Ectodermal cell (in vitro differentiated cells): ENCODE measurements at regions not wholly inside any gene's neighbourhood (a gene's known extent, or its start where the extent isn't known, plus 50 kb on each side); places are given as distances from the start of the nearest gene placed in this dataset.

ENCODE experiments used
- H3K27ac ChIP-seq: 2 replicates; pipeline ENCODE4 v1.7.0; 2013; ENCODE audit warnings: mild to moderate bottlenecking, low read depth, low read length; ENCODE audit not compliant: insufficient read depth, poor library complexity, severe bottlenecking
- H3K27me3 ChIP-seq: 2 replicates; pipeline ENCODE4 v1.7.0; 2013; ENCODE audit warnings: mild to moderate bottlenecking, low read length; ENCODE audit not compliant: insufficient read depth, control insufficient read depth, poor library complexity, severe bottlenecking
- H3K36me3 ChIP-seq: one replicate; pipeline ENCODE4 v1.7.0; 2013; ENCODE audit warnings: low read length; ENCODE audit not compliant: control insufficient read depth, insufficient read depth
- H3K4me1 ChIP-seq: one replicate; pipeline ENCODE4 v1.7.0; 2013; ENCODE audit warnings: low read length; ENCODE audit not compliant: control insufficient read depth, insufficient read depth
- H3K4me3 ChIP-seq: 2 replicates; pipeline ENCODE4 v1.7.0; 2013; ENCODE audit warnings: low read depth, low read length, control low read depth; ENCODE audit not compliant: insufficient read depth
- H3K9me3 ChIP-seq: 2 replicates; pipeline ENCODE4 v1.7.0; 2013; ENCODE audit warnings: mild to moderate bottlenecking, low read length, moderate library complexity; ENCODE audit not compliant: control insufficient read depth
- whole genome bisulfite sequencing, 2 experiments: methylation state at CpG; one replicate each; pipeline ENCODE4 v1.1.7; 2013; ENCODE audit warnings: missing lambda C conversion rate in 2 of 2; 5-methylcytosine and 5-hydroxymethylcytosine counted together

- no peak overlapping the region for H3K4me3 ChIP-seq
- peaks cover 6% of the 10 kb centered on the region for H3K4me1 ChIP-seq
- no peaks in the 10 kb centered on the region for H3K27me3 ChIP-seq
- H3K27ac ChIP-seq = peak overlapping the region; percentile 80
- no peaks in the 10 kb centered on the region for H3K36me3 ChIP-seq
- WGBS, 2 experiments = 93 to 100% methylated on average over 1 of the region's 1 CpG
- no peaks in the 10 kb centered on the region for H3K9me3 ChIP-seq
Observed at GRCh38 chr4:123997776-123998449, 601.3 kb downstream of the SPRY1 start.

GRCh38 chr4:124000233-124000632, 603.6 kb downstream of the SPRY1 start:
- no peaks in the 10 kb centered on the region for H3K27me3 ChIP-seq
- no peak overlapping the region for H3K4me3 ChIP-seq
- 80% methylated on average over 1 of the region's 2 CpGs; no CpG with 5 or more reads in 1 of the 2 experiments for WGBS, 2 experiments
- no peaks in the 10 kb centered on the region for H3K36me3 ChIP-seq
- peaks cover 6% of the 10 kb centered on the region for H3K4me1 ChIP-seq
- no peaks in the 10 kb centered on the region for H3K9me3 ChIP-seq
- H3K27ac ChIP-seq = no peak overlapping the region

- WGBS, 2 experiments = 0% methylated on average over 1 of the region's 1 CpG
- no peaks in the 10 kb centered on the region for H3K36me3 ChIP-seq
- no peak overlapping the region for H3K27ac ChIP-seq
- H3K4me1 ChIP-seq = no peaks in the 10 kb centered on the region
- H3K27me3 ChIP-seq = no peaks in the 10 kb centered on the region
- H3K4me3 ChIP-seq = no peak overlapping the region
- peaks cover 2% of the 10 kb centered on the region for H3K9me3 ChIP-seq
Observed at GRCh38 chr4:124015766-124016165, 619.2 kb downstream of the SPRY1 start.

GRCh38 chr4:124017185-124017785, 620.7 kb downstream of the SPRY1 start:
- WGBS, 2 experiments = 97 to 98% methylated on average over 8 of the region's 8 CpGs
- no peaks in the 10 kb centered on the region for H3K4me1 ChIP-seq
- H3K4me3 ChIP-seq = no peak overlapping the region
- H3K9me3 ChIP-seq = peaks cover 2% of the 10 kb centered on the region
- no peaks in the 10 kb centered on the region for H3K27me3 ChIP-seq
- H3K36me3 ChIP-seq = no peaks in the 10 kb centered on the region
- no peak overlapping the region for H3K27ac ChIP-seq

DNA sequence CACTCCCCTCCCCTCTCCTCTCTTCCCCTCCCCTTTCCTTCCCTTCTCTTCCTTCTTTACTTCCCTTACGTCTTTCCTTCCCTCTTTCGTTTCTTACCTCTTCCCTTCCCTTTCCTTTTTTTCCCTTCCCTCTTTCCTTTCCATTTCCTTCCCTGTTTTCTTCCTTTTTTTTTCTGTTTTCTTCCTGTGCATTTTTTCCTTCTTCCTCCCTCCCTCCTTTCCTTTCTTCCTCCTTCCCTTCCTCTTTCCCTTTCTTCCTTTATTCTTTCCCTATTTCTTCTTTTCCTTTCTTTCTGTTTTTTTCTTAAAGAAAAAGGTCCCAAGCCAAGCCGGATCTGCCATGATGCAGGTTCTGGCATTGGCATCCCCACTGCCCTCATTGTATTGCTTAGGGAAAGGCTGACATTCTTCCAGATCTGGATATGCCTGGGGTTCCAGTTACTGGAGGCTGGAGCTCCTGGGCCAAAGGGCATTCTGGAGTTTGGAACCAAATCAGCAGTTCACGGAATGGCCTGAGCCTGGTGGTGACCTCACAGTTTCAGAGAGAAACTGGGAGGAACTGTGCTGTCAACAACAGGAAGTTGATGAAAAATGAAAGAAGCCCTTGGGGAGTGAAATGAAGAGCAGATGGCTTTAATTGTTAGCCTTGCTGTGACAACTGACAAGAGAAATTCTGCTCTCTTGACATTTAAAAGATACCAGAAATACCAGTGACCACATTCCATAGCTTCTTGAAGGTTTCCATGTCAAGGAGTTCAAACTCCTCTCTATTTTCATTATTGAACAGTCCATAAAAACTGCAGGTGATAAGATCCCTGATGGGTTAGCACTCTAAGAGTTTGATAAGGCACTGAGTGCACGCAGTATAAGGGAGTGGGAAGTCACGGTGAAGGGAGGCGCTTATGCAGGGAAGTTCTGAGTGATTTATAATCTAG, 622.1 kb downstream of the SPRY1 start:
- H3K36me3 ChIP-seq = no peaks in the 10 kb centered on the region
- H3K9me3 ChIP-seq = peaks cover 2% of the 10 kb centered on the region
- no peaks in the 10 kb centered on the region for H3K27me3 ChIP-seq
- H3K4me3 ChIP-seq = no peak overlapping the region
- WGBS, 2 experiments = 75 to 83% methylated on average over 7 of the region's 7 CpGs
- H3K27ac ChIP-seq = peak overlapping the region; percentile 0
- no peaks in the 10 kb centered on the region for H3K4me1 ChIP-seq

DNA sequence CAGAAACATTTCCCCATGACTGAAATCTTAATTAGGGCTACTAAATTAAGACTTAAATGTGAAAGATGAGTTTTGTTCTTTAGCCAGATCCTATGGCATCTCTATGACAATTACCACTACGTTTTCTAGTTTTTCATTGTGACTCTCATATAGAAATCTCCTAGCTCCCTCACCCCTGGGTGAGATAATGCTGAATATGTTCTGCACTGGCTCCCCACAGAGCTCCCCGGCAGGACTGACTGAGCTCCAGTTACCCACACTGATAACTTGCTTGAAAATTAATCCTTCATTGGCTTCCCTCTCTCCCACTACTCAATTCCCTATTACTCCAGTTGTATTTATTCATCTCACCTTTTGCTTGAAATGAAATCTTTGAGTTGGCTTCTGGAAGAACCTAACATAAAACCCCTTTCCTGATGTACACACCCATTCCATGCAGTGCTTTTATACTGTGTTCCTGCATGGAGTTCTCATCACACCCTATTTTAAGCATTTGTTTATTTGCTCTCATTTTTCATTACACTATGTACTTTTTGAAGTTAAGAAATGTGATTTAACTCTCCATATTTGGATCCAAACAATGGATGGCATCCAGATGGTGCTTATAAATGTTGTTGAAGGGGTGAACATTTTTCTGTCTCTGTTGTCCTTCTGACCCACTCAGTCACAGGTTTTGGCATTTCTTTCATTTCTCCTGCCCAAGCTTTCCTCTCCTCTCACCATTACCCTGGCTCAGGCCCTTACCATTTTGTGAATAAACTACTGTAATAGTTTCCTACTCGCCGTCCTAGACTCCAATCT, 623.4 kb downstream of the SPRY1 start:
- WGBS, 2 experiments = 74 to 90% methylated on average over 4 of the region's 4 CpGs
- Histone ChIP-seq H3K9me3 (peaks cover 2% of the 10 kb centered on the region), H3K27me3 (no peaks in the 10 kb centered on the region), H3K4me3 (no peak overlapping the region), H3K36me3 (no peaks in the 10 kb centered on the region), H3K4me1 (no peaks in the 10 kb centered on the region), H3K27ac (no peak overlapping the region)

DNA sequence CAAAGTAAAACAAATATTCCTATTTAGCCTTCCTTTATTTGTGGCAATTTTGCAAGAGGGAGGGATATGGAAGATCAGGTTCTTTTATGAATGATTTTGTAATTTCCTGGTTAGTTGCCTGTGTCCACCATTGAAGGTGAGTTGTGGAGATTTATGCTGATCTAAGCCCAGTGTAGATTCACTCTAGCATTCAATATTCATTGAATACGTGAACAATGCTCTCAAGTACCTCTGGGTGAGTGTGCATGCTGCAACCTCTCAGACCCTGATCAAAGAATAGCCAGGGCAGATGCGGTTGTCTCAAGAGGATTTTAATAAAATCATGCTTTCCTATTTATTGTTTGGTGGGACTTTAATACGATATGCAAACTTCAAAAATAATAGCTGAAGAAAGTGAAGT, 628.4 kb downstream of the SPRY1 start:
- WGBS, 2 experiments = 65 to 87% methylated on average over 2 to 3 of the region's 3 CpGs
- no peaks in the 10 kb centered on the region for H3K36me3 ChIP-seq
- H3K4me1 ChIP-seq = no peaks in the 10 kb centered on the region
- no peaks in the 10 kb centered on the region for H3K27me3 ChIP-seq
- H3K9me3 ChIP-seq = no peaks in the 10 kb centered on the region
- no peak overlapping the region for H3K27ac ChIP-seq
- no peak overlapping the region for H3K4me3 ChIP-seq

GRCh38 chr4:124025428-124025827, 628.8 kb downstream of the SPRY1 start:
- WGBS, 2 experiments = 96% methylated on average over 8 to 9 of the region's 9 CpGs
- Histone ChIP-seq H3K27me3 (no peaks in the 10 kb centered on the region), H3K36me3 (no peaks in the 10 kb centered on the region), H3K27ac (no peak overlapping the region), H3K4me1 (no peaks in the 10 kb centered on the region), H3K4me3 (no peak overlapping the region), H3K9me3 (no peaks in the 10 kb centered on the region)

DNA sequence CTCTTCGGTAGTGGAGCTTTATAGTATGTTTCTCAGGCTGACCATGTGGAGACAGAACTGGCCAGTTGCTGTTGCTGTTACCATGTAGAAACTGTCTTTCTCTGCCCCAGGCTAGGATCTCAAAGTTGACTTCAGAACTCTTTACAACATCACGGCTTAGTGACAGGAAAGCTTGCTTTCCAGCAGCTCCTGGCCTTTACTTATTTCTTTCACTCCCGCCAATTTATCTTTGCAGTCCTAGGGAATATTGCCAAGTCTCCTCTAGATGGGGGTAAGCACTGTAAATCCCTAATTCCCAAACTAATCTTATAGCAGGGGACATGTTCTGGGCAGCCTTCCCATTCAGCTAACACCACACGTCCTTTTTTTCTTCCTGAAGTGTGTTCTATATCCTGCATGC, 631.6 kb downstream of the SPRY1 start:
- Histone ChIP-seq H3K27me3 (no peaks in the 10 kb centered on the region), H3K36me3 (no peaks in the 10 kb centered on the region), H3K9me3 (no peaks in the 10 kb centered on the region), H3K4me3 (no peak overlapping the region), H3K4me1 (no peaks in the 10 kb centered on the region), H3K27ac (no peak overlapping the region)
- WGBS, 2 experiments = 90 to 92% methylated on average over 4 of the region's 4 CpGs
